Head of caudate nucleus (tissue), 42 donors: ENCODE measurements at regions not wholly inside any gene's neighbourhood (a gene's known extent, or its start where the extent isn't known, plus 50 kb on each side); places are given as distances from the start of the nearest gene placed in this dataset.

Experiments used
- DNase-seq, 42 donors: peaks; one replicate each; pipeline versions ENCODE4 v3.0.0 to v3.0.0-alpha.2; 2020 to 2021; ENCODE audit warnings: mixed read lengths in 7 of 42
- intact Hi-C: fragments of 100-400 bp; cut with DNase I; formaldehyde crosslinking; loops from one replicate; pipeline ENCODE4 v1.15.0; 2022

DNA sequence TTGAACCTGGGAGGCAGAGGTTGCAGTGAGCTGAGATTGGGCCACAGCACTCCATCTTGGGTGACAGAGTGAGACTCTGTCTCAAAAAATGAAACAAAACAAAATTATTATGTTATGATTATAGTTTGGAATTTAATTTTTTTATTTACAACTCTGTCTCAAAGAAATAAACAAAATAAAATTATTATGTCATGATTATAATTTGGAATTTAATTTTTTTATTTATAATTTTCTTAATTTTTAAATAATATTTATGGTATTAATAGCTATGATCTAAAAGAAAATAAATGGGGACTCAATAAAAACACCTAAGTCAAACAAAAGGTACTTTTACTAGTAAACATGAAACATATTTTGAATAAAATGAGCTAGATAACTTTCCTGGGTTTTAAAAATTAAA, 994.8 kb upstream of the GHITM start:
- intact Hi-C loops, result no loop called here
- DNase-seq, result no peak

GRCh38 chr10:83153714-83154113, 985.6 kb upstream of the GHITM start:
- intact Hi-C loops, result no loop called here
- DNase-seq, result no peak

- no peak for DNase-seq
- intact Hi-C loops, result no loop called here
These were observed 975.2 kb upstream of the GHITM start for GRCh38 chr10:83164156-83164555.

GRCh38 chr10:83165265-83165664, 974.0 kb upstream of the GHITM start:
- no peak for DNase-seq
- intact Hi-C loops, result no loop called here

- intact Hi-C loops, result no loop called here
- no peak for DNase-seq
These were observed 973.0 kb upstream of the GHITM start for GRCh38 chr10:83166344-83166743.

GRCh38 chr10:83167081-83167480, 972.2 kb upstream of the GHITM start:
- intact Hi-C loops, result no loop called here
- DNase-seq, result no peak

DNA sequence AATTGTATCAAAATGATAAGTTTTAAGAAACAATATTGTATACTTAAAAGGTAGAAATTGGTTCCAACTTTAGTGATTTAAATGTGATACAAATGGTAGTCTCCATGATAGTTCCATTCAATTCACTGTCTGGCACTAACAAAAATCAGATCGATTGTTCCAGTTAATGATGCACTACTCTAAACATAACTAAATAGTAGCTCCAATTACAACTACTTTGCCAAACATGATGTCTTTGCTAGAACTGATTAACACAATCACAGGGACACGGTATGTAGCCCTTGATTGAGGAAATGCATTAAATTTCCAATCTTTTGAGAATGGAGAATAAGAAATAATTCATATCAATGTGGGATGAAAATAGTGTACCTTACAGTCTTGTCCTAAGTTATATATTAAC, 962.4 kb upstream of the GHITM start:
- intact Hi-C loops, result no loop called here
- DNase-seq, result no peak

- intact Hi-C loops, result no loop called here
- DNase-seq, result no peak
These were observed 960.8 kb upstream of the GHITM start for GRCh38 chr10:83178526-83178925.

- intact Hi-C loops, result no loop called here
- no peak for DNase-seq
These were observed 959.9 kb upstream of the GHITM start for GRCh38 chr10:83179371-83179770.

DNA sequence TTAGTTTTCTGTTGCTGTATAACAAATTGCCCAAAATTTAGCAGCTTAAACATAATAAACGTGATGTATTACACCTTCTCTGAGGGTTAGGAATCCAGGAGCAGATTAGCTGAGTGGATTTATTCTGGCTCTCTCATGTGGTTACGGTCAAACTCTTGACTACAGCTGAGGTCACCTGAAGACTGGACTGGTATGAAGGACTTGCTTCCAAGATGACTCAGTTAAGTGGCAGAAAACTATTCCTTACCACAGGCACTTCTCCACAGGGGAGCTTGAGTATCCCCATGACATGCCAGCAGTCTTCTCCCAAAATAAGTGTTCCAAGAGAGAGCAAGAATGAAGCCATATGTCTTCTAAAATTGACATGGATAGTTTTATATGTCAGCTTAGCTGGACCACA, 957.2 kb upstream of the GHITM start:
- DNase-seq, result no peak
- intact Hi-C loops, result no loop called here

GRCh38 chr10:83184641-83185040, 954.7 kb upstream of the GHITM start:
- intact Hi-C loops, result no loop called here
- no peak for DNase-seq

DNA sequence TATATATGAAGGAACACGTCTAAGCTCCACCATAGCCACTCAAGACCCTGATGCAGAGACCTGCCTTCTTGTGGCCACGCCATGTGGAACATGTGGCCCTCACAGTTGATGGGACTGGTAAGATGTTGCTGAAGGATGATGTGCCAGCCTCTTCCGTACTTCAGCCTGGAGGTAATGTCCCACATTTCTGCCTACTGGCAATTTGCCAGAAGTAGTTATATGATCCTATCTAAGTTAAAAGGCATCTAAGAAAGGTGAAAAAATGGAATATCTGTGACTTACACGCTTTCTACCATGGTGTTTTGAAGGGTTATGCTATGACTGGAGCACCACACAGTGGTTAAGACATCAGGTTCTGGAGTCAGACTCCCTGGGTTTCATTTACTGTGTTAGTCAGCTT, 948.7 kb upstream of the GHITM start:
- DNase-seq, result no peak
- intact Hi-C loops, result no loop called here

DNA sequence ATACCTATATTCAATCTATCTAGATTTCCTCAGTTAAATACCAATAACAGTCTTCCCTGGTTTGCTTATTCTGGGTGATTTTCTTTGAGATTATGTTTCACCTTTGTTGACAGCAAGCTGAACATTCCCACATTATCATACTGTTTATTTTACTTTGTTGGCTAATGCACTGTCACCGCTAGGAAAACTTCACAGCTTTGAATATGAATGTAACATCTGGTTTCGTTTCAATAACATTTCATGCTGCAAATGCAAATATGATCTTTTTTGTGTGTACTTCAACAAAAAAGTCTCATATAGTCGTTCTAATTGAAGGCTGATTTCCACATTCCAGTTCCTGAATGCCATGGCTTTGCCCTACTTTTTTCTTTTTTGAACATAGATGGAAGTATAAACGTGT, 946.3 kb upstream of the GHITM start:
- intact Hi-C loops, result no loop called here
- DNase-seq, result no peak

- intact Hi-C loops, result no loop called here
- DNase-seq, result no peak
These were observed 944.3 kb upstream of the GHITM start for GRCh38 chr10:83195021-83195420.

- intact Hi-C loops, result no loop called here
- no peak for DNase-seq
These were observed 939.9 kb upstream of the GHITM start for GRCh38 chr10:83199374-83199773.

GRCh38 chr10:83205861-83206260, 933.4 kb upstream of the GHITM start:
- intact Hi-C loops, result no loop called here

GRCh38 chr10:83212632-83213334, 926.5 kb upstream of the GHITM start:
- intact Hi-C loops, result no loop called here

More at GRCh38 chr10:83205861-83206260, 933.4 kb upstream of the GHITM start:
- no peak for DNase-seq

GRCh38 chr10:83214136-83214535, 925.2 kb upstream of the GHITM start:
- DNase-seq, result no peak
- intact Hi-C loops, result no loop called here

More at GRCh38 chr10:83212632-83213334, 926.5 kb upstream of the GHITM start:
- no peak for DNase-seq

GRCh38 chr10:83218205-83218604, 921.1 kb upstream of the GHITM start:
- no peak for DNase-seq
- intact Hi-C loops, result no loop called here

- DNase-seq, result no peak
- intact Hi-C loops, result no loop called here
These were observed 917.0 kb upstream of the GHITM start for GRCh38 chr10:83222300-83222699.

DNA sequence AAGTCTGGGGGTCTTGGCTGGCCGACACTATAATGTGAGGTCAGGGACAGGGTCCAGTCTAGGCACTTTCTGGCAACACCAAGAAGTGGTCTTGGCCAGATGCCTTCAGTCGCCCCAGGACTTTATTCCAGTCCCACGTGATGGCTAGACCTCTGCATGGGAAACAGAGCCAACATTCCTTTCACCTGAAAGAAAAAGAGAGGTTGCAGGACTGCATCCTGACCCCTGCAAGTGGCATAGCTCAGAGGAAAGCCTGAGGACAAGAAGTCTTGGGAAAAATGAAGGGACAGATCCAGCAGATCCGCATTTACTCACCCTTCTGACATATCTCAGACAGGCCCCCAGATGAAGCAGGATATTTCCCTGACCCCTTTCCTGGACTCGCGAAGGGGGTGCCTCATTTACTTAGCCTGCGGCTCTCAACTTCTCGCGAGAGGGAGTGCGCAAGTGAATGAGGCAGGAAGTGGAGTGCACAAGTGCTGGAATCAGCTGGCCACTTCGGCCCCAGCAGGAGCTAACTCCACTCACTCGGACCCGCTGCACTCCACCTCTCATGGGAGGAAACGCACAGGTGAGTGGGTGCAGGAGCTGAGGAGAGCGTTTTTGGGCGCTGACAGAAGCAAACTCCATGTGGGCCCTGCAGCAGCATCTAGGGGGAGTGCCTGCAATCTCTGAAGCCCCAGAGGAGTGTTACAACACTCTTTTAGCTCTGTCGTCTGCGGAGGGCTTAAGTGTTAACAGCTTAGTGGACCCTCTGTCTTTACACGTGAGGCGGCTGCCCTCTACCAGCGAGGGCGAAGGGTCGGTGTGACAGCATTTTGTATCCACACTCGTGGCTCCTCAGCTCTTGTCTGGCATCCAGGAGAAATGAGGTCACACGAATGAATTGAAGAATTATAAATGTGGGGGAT, 916.2 kb upstream of the GHITM start:
- intact Hi-C loops, result no loop called here
- DNase-seq, result no peak
